Endothelial cell of umbilical vein (primary cell): ENCODE measurements at regions not wholly inside any gene's neighbourhood (a gene's known extent, or its start where the extent isn't known, plus 50 kb on each side); places are given as distances from the start of the nearest gene placed in this dataset.
"Not testable (repeated sequence)": the region's sequence is repeated elsewhere in the genome, so short reads cannot be mapped to it uniquely, and the experiment has no call there.

Experiments
- BruUV-seq: library from RNA; stranded (reverse); fragments of 400-500 nt; replicated peaks from 2 replicates; lab custom pipeline; 2021; lab: Mats Ljungman, UMichigan
- CTCF ChIA-PET: fragments of 300-600, 350-600 bp; sonication (Branson Sonifier 250); formaldehyde crosslinking; loops from one replicate; lab custom pipeline; 2021; ENCODE audit warnings: antibody characterized with exemption, inconsistent platforms; lab: Charles Lee
- POLR2A ChIA-PET: fragments of 300-600, 350-600 bp; sonication (Branson Sonifier 250); formaldehyde crosslinking; loops from one replicate; lab custom pipeline; 2021; ENCODE audit warnings: antibody characterized with exemption, inconsistent platforms; lab: Charles Lee
- DNase-seq: peaks from one replicate; pipeline ENCODE4 v3.0.0-alpha.2; 2011; ENCODE audit warnings: low read depth, low spot score
- FAIRE-seq: peaks from 2 replicates; lab custom pipeline; 2011; peaks lifted over from hg19 to GRCh38; lab: Jason Lieb, UNC
- H2AFZ ChIP-seq: 2 replicates; pipeline ENCODE4 v1.6.0; 2012; ENCODE audit warnings: low read depth, low read length, control low read depth, inconsistent platforms
- H3K27ac ChIP-seq: 2 replicates; pipeline ENCODE4 v1.5.1; 2011; ENCODE audit warnings: low read depth, mild to moderate bottlenecking, control low read depth, low read length, moderate library complexity; ENCODE audit not compliant: insufficient read depth
- H3K27me3 ChIP-seq, 2 experiments: 2 replicates each; pipeline versions ENCODE4 v1.6.0 to v1.6.1; 2011; ENCODE audit warnings: low read length in 2 of 2, mixed read lengths in 1 of 2; ENCODE audit not compliant: control insufficient read depth in 2 of 2, insufficient read depth in 2 of 2
- H3K36me3 ChIP-seq, 2 experiments: 2 replicates in 1 of 2; 3 replicates in 1 of 2; pipeline ENCODE4 v1.5.1; 2011; ENCODE audit warnings: low read length in 2 of 2, mild to moderate bottlenecking in 1 of 2, moderate library complexity in 1 of 2; ENCODE audit not compliant: control insufficient read depth in 2 of 2, insufficient read depth in 2 of 2; ENCODE audit errors: extremely low read depth in 1 of 2
- H3K4me1 ChIP-seq: 3 replicates; pipeline ENCODE4 v1.5.1; 2011; ENCODE audit warnings: mild to moderate bottlenecking, low read length; ENCODE audit not compliant: control insufficient read depth, insufficient read depth; ENCODE audit errors: extremely low read depth
- H3K4me2 ChIP-seq: 2 replicates; pipeline ENCODE4 v1.6.1; 2011; ENCODE audit warnings: low read length, control low read depth, mixed read lengths; ENCODE audit not compliant: insufficient read depth
- H3K4me3 ChIP-seq, 3 experiments: fragments of 200-600 bp in 1 of 3; sonication (generic), shearing (Covaris generic) in 1 of 3; replicated peaks in 1 of 3; 2 replicates each; pipeline ENCODE4 v1.5.1; 2011 to 2016; ENCODE audit warnings: control low read depth in 3 of 3, low read length in 3 of 3, mild to moderate bottlenecking in 2 of 3, inconsistent platforms in 1 of 3, low read depth in 1 of 3, moderate library complexity in 1 of 3; ENCODE audit not compliant: insufficient read depth in 1 of 3
- H3K79me2 ChIP-seq: 2 replicates; pipeline ENCODE4 v1.6.0; 2012; ENCODE audit warnings: low read length, inconsistent platforms; ENCODE audit not compliant: control insufficient read depth, insufficient read depth
- H3K9ac ChIP-seq: replicated peaks from 2 replicates; pipeline ENCODE3; 2011; ENCODE audit warnings: low read length, control low read depth; ENCODE audit not compliant: insufficient read depth; ENCODE audit errors: extremely low read depth
- H3K9me1 ChIP-seq: replicated peaks from 3 replicates; pipeline ENCODE4 v1.6.0; 2011; ENCODE audit warnings: mild to moderate bottlenecking, low read length; ENCODE audit not compliant: control insufficient read depth, insufficient read depth; ENCODE audit errors: extremely low read depth
- H3K9me3 ChIP-seq: replicated peaks from 2 replicates; pipeline ENCODE4 v1.5.1; 2012; ENCODE audit warnings: low read length, inconsistent platforms; ENCODE audit not compliant: control insufficient read depth, insufficient read depth
- H4K20me1 ChIP-seq: replicated peaks from 2 replicates; pipeline ENCODE3; 2011; ENCODE audit warnings: mild to moderate bottlenecking, low read length; ENCODE audit not compliant: control insufficient read depth, insufficient read depth; ENCODE audit errors: extremely low read depth
- EZH2 ChIP-seq: IDR thresholded peaks from 2 replicates; pipeline ENCODE4 v1.6.1; 2012; ENCODE audit warnings: borderline replicate concordance, low read depth, mild to moderate bottlenecking, moderate library complexity, low read length, inconsistent platforms; ENCODE audit not compliant: severe bottlenecking
- FOS ChIP-seq: IDR thresholded peaks from 2 replicates; pipeline ENCODE4 v1.6.1; 2011; ENCODE audit warnings: mild to moderate bottlenecking, low read length, moderate library complexity, borderline replicate concordance; ENCODE audit not compliant: insufficient read depth
- GATA2 ChIP-seq: IDR thresholded peaks from 2 replicates; pipeline ENCODE4 v1.7.0; 2011; ENCODE audit warnings: low read depth, mild to moderate bottlenecking, moderate library complexity, mixed read lengths, low read length; ENCODE audit not compliant: insufficient read length, insufficient read depth
- JUN ChIP-seq: IDR thresholded peaks from 2 replicates; pipeline ENCODE4 v1.6.1; 2011; ENCODE audit warnings: borderline replicate concordance, low read depth; ENCODE audit not compliant: insufficient read length, insufficient read depth
- MYC ChIP-seq: IDR thresholded peaks from one replicate; pipeline ENCODE4 v1.6.1; 2011; ENCODE audit warnings: mild to moderate bottlenecking, low read depth, low read length
- POLR2A ChIP-seq: IDR thresholded peaks from 2 replicates; pipeline ENCODE4 v1.6.1; 2012; ENCODE audit warnings: low read depth, mild to moderate bottlenecking, control low read depth, low read length
- dilution Hi-C: fragments of 300-500 bp; cut with MboI; formaldehyde crosslinking; loops from one replicate; pipeline ENCODE4 v1.15.0; 2019; ENCODE audit warnings: low sequenced_read_pairs; ENCODE audit not compliant: extremely low pct_ligation_motif_present
- intact Hi-C: fragments of 100-400 bp; cut with micrococcal nuclease; formaldehyde crosslinking; loops from one replicate; pipeline ENCODE4 v1.10.0; 2022
- TF ChIP-seq, protein P1 (sequence below): IDR thresholded peaks from 2 replicates; pipeline ENCODE4 v1.6.1; 2011; ENCODE audit not compliant: insufficient read depth, insufficient read length
- TF ChIP-seq, protein P2 (sequence below), 2 donors: IDR thresholded peaks; 1 replicate in 1 of 2; 2 replicates in 1 of 2; pipeline ENCODE4 v1.5.1; 2011; ENCODE audit warnings: low read length in 2 of 2, mild to moderate bottlenecking in 2 of 2, moderate library complexity in 2 of 2, control low read depth in 1 of 2, inconsistent platforms in 1 of 2, low read depth in 1 of 2; ENCODE audit not compliant: insufficient read depth in 1 of 2; ENCODE audit errors: extremely low read depth in 1 of 2

DNA sequence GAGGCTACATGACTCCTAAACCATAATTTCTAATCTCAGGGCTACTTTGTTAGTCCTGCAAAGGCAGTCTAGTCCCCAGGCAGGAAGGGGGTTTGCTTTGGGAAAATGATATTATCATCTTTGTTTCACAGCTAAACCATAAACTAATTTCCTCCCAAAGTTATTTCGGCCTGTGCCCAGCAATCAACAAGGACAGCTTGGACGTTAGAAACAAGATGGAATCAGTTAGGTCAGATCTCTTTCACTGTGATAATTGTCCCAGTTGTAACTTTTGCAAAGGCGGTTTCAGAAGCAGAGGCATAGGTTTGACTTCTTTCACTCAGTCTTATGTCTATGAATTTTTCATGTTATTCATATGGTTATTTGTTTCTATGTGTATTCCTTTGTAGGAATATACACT is 119.1 kb downstream of the PPIAL4G start:
- H3K79me2 ChIP-seq, intact Hi-C loops, H3K9ac ChIP-seq, H3K9me1 ChIP-seq, H2AFZ ChIP-seq, BruUV-seq, H3K4me1 ChIP-seq, H4K20me1 ChIP-seq, dilution Hi-C loops, H3K4me2 ChIP-seq, H3K36me3 ChIP-seq, H3K27ac ChIP-seq, DNase-seq, H3K4me3 ChIP-seq, H3K9me3 ChIP-seq, FAIRE-seq, POLR2A ChIA-PET: not testable (repeated sequence)
- H3K27me3 ChIP-seq, result peaks cover 25 to 31% of the 10 kb centered on the region in 2 experiments
- CTCF ChIA-PET, result interaction anchor here (0.6 to 1.3 kb wide), 2 partner anchors 18 to 1960 kb away, joined by 3 to 4 read pairs; no protein-coding TSS in a partner anchor

DNA sequence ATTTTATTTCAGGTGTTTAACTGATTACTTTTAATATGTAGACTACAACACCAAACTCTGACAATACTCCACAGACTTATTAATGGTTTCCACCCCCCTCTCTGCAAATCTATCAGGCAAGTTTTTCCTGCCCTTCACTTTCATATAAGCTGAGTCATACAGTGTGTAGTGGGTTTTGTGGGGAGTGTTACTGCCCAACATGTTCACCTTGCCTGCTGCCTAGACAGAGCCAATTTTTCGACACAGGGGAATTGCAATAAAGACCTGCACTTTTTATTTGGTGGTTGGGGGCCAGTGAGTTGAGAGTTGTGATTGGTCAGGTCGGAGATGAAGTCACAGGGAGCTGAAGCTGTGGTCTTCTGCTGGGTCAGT is 119.7 kb downstream of the PPIAL4G start:
- FAIRE-seq, result no peak
- no peaks in the 10 kb centered on the region for H3K9me1 ChIP-seq
- H3K9ac ChIP-seq, result no peak overlapping the region
- TF ChIP-seq GATA2 (no peak), FOS (no peak), MYC (no peak), EZH2 (no peak), JUN (no peak), POLR2A (no peak)
- TF ChIP-seq, protein P1, sequence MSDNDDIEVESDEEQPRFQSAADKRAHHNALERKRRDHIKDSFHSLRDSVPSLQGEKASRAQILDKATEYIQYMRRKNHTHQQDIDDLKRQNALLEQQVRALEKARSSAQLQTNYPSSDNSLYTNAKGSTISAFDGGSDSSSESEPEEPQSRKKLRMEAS, result no peak
- TF ChIP-seq, protein P2, sequence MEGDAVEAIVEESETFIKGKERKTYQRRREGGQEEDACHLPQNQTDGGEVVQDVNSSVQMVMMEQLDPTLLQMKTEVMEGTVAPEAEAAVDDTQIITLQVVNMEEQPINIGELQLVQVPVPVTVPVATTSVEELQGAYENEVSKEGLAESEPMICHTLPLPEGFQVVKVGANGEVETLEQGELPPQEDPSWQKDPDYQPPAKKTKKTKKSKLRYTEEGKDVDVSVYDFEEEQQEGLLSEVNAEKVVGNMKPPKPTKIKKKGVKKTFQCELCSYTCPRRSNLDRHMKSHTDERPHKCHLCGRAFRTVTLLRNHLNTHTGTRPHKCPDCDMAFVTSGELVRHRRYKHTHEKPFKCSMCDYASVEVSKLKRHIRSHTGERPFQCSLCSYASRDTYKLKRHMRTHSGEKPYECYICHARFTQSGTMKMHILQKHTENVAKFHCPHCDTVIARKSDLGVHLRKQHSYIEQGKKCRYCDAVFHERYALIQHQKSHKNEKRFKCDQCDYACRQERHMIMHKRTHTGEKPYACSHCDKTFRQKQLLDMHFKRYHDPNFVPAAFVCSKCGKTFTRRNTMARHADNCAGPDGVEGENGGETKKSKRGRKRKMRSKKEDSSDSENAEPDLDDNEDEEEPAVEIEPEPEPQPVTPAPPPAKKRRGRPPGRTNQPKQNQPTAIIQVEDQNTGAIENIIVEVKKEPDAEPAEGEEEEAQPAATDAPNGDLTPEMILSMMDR (IDR thresholded peaks at IDR 0.05; ENCODE audit: extremely low read depth in 1 of 2, insufficient read depth in 1 of 2, low read depth in 1 of 2, low read length in 2 of 2), result no peak
- peaks cover 2% of the 10 kb centered on the region for H3K4me1 ChIP-seq
- BruUV-seq, result no TSS peak
- no peak overlapping the region for H3K4me2 ChIP-seq
- H4K20me1 ChIP-seq, result no peaks in the 10 kb centered on the region
- H3K27ac ChIP-seq, result no peak overlapping the region
- peaks cover 25 to 31% of the 10 kb centered on the region in 2 experiments for H3K27me3 ChIP-seq
- no peak overlapping the region for H2AFZ ChIP-seq
- H3K36me3 ChIP-seq, result no peaks in the 10 kb centered on the region
- H3K79me2 ChIP-seq, result no peaks in the 10 kb centered on the region
- intact Hi-C loops, result no loop called here
- CTCF ChIA-PET, result interaction anchor here (1.3 kb wide), 1 partner anchor 18 kb away, joined by 3 read pairs; no protein-coding TSS in a partner anchor
- no peak overlapping the region for H3K4me3 ChIP-seq
- no peaks in the 10 kb centered on the region for H3K9me3 ChIP-seq
- dilution Hi-C loops, result no loop called here
- POLR2A ChIA-PET, result no interaction called here
- no peak for DNase-seq
